A549 (cell line): ENCODE measurements at regions not wholly inside any gene's neighbourhood (a gene's known extent, or its start where the extent isn't known, plus 50 kb on each side); places are given as distances from the start of the nearest gene placed in this dataset.

Source experiments
- CEBPB ChIP-seq, 2 experiments: fragments of >200 bp in 1 of 2; sonication (Bioruptor Twin) in 1 of 2; formaldehyde crosslinking in 1 of 2; IDR thresholded peaks; 2 replicates each; pipeline ENCODE4 v1.6.1; 2012 to 2016
- CHD4 ChIP-seq: fragments of 200-600 bp; sonication (generic); IDR thresholded peaks from 2 replicates; pipeline ENCODE4 v1.6.1; 2016; ENCODE audit warnings: antibody characterized with exemption, mild to moderate bottlenecking, borderline replicate concordance
- HEYL ChIP-seq: fragments of 250-450 bp; sonication (Bioruptor Pico); IDR thresholded peaks from 2 replicates; pipeline ENCODE4 v1.8.0; 2021; ENCODE audit warnings: mild to moderate bottlenecking, moderate library complexity
- KDM5A ChIP-seq: fragments of 200-600 bp; sonication (generic); IDR thresholded peaks from 2 replicates; pipeline ENCODE4 v1.6.1; 2016; ENCODE audit warnings: antibody characterized with exemption, mild to moderate bottlenecking
- POLR2A ChIP-seq: IDR thresholded peaks from 2 replicates; pipeline ENCODE4 v1.6.1; 2012; ENCODE audit warnings: mild to moderate bottlenecking, low read length
- RAD21 ChIP-seq, 2 experiments: fragments of >200 bp in 1 of 2; sonication (Bioruptor Twin) in 1 of 2; formaldehyde crosslinking in 1 of 2; IDR thresholded peaks in 1 of 2; conservative IDR thresholded peaks in 1 of 2; 2 replicates in 1 of 2; 3 replicates in 1 of 2; pipeline ENCODE4 v1.6.1; 2012 to 2018; ENCODE audit warnings: inconsistent platforms in 1 of 2
- RCOR1 ChIP-seq: fragments of 150-350 bp; IDR thresholded peaks from 2 replicates; pipeline ENCODE4 v1.6.1; 2014; ENCODE audit warnings: antibody characterized with exemption, low read length, low read depth
- ZSCAN20 ChIP-seq: fragments of 250-450 bp; sonication (Bioruptor Pico); IDR thresholded peaks from 2 replicates; pipeline ENCODE4 v1.8.0; 2022; ENCODE audit warnings: mild to moderate bottlenecking, moderate library complexity
- TF ChIP-seq, protein P1 (sequence below): fragments of >200 bp; sonication (Bioruptor Twin); formaldehyde crosslinking; IDR thresholded peaks from 3 replicates; pipeline ENCODE4 v1.5.1; 2016
- TF ChIP-seq, protein P2 (sequence below): IDR thresholded peaks from 2 replicates; pipeline ENCODE4 v1.6.1; 2012
- TF ChIP-seq, protein P3 (sequence below): fragments of 450-650 bp; IDR thresholded peaks from 2 replicates; pipeline ENCODE4 v1.6.1; 2014; ENCODE audit warnings: antibody characterized with exemption
- TF ChIP-seq, protein P4 (sequence below): fragments of >200 bp; sonication (Bioruptor Twin); formaldehyde crosslinking; IDR thresholded peaks from 3 replicates; pipeline ENCODE4 v1.6.1; 2016

DNA sequence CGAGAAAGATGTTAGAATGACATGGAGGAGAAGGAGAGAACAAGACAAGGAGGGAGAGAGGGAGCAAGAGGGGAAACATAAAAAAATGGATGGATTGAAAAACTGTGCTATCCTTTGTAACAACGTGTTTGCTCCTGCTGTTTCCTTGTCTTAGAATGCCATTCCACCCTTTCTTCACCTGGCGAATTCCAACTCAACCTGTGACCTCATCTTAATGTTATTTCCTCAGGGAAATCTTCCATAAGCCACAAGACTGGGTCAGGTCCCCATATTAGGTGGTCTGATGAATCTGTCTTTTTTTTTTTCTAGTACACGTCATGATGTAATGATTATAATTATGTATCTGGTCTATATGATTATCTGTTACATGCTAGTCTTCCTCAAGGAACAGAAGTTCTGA lies 195.0 kb upstream of the MAF start:
- TF ChIP-seq CHD4 = no peak
- TF ChIP-seq KDM5A = no peak
- TF ChIP-seq, protein P1, sequence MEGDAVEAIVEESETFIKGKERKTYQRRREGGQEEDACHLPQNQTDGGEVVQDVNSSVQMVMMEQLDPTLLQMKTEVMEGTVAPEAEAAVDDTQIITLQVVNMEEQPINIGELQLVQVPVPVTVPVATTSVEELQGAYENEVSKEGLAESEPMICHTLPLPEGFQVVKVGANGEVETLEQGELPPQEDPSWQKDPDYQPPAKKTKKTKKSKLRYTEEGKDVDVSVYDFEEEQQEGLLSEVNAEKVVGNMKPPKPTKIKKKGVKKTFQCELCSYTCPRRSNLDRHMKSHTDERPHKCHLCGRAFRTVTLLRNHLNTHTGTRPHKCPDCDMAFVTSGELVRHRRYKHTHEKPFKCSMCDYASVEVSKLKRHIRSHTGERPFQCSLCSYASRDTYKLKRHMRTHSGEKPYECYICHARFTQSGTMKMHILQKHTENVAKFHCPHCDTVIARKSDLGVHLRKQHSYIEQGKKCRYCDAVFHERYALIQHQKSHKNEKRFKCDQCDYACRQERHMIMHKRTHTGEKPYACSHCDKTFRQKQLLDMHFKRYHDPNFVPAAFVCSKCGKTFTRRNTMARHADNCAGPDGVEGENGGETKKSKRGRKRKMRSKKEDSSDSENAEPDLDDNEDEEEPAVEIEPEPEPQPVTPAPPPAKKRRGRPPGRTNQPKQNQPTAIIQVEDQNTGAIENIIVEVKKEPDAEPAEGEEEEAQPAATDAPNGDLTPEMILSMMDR = no peak
- no peak for TF ChIP-seq POLR2A
- no peak for TF ChIP-seq HEYL
- TF ChIP-seq, protein P2, sequence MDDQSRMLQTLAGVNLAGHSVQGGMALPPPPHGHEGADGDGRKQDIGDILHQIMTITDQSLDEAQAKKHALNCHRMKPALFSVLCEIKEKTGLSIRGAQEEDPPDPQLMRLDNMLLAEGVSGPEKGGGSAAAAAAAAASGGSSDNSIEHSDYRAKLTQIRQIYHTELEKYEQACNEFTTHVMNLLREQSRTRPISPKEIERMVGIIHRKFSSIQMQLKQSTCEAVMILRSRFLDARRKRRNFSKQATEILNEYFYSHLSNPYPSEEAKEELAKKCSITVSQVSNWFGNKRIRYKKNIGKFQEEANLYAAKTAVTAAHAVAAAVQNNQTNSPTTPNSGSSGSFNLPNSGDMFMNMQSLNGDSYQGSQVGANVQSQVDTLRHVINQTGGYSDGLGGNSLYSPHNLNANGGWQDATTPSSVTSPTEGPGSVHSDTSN = no peak
- no peak for TF ChIP-seq ZSCAN20 (CRISPR knock-in tag)
- TF ChIP-seq, protein P3, sequence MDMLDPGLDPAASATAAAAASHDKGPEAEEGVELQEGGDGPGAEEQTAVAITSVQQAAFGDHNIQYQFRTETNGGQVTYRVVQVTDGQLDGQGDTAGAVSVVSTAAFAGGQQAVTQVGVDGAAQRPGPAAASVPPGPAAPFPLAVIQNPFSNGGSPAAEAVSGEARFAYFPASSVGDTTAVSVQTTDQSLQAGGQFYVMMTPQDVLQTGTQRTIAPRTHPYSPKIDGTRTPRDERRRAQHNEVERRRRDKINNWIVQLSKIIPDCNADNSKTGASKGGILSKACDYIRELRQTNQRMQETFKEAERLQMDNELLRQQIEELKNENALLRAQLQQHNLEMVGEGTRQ = no peak
- TF ChIP-seq, protein P4, sequence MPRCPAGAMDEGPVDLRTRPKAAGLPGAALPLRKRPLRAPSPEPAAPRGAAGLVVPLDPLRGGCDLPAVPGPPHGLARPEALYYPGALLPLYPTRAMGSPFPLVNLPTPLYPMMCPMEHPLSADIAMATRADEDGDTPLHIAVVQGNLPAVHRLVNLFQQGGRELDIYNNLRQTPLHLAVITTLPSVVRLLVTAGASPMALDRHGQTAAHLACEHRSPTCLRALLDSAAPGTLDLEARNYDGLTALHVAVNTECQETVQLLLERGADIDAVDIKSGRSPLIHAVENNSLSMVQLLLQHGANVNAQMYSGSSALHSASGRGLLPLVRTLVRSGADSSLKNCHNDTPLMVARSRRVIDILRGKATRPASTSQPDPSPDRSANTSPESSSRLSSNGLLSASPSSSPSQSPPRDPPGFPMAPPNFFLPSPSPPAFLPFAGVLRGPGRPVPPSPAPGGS = no peak
- TF ChIP-seq RCOR1 = no peak
- TF ChIP-seq RAD21 (conservative IDR thresholded peaks at IDR 0.05 in 1 of 2, IDR thresholded peaks at IDR 0.05 in 1 of 2) = no peak
- no peak for TF ChIP-seq CEBPB (IDR thresholded peaks at IDR 0.05)
